GM23338 (cell line): ENCODE measurements at regions not wholly inside any gene's neighbourhood (a gene's known extent, or its start where the extent isn't known, plus 50 kb on each side); places are given as distances from the start of the nearest gene placed in this dataset.

Source experiments
- ATAC-seq: fragments of 200-7000 bp; cut with Tn5 transposase; 3 replicates; pipeline ENCODE4 v1.9.1; 2020
- DNase-seq: peaks from one replicate; pipeline ENCODE4 v3.0.0-alpha.2; 2015; ENCODE audit warnings: low spot score
- H2AFZ ChIP-seq: fragments of 200-600 bp; sonication (generic); 2 replicates; pipeline ENCODE4 v1.8.0; 2016; ENCODE audit warnings: antibody characterized with exemption, mild to moderate bottlenecking, moderate library complexity
- H3F3A ChIP-seq: fragments of 200-600 bp; sonication (generic); replicated peaks from 2 replicates; pipeline ENCODE4 v1.8.0; 2017; ENCODE audit warnings: antibody characterized with exemption, mixed run types, low read depth
- H3K27ac ChIP-seq: fragments of 200-600 bp; sonication (generic); 2 replicates; pipeline ENCODE4 v1.6.1; 2016; ENCODE audit warnings: low read depth
- H3K27me3 ChIP-seq: fragments of 200-600 bp; sonication (generic); 2 replicates; pipeline ENCODE4 v1.8.0; 2016; ENCODE audit warnings: mild to moderate bottlenecking, mixed run types, moderate library complexity; ENCODE audit not compliant: insufficient read depth
- H3K36me3 ChIP-seq: fragments of 200-600 bp; sonication (generic); 2 replicates; pipeline ENCODE4 v1.8.0; 2016; ENCODE audit warnings: mild to moderate bottlenecking; ENCODE audit not compliant: insufficient read depth
- H3K4me1 ChIP-seq: fragments of 200-600 bp; sonication (generic); 2 replicates; pipeline ENCODE4 v1.8.0; 2016; ENCODE audit warnings: mild to moderate bottlenecking, moderate library complexity; ENCODE audit not compliant: insufficient read depth
- H3K4me2 ChIP-seq: fragments of 200-600 bp; sonication (generic); 2 replicates; pipeline ENCODE4 v1.7.1; 2017; ENCODE audit warnings: mixed run types
- H3K4me3 ChIP-seq: fragments of 200-600 bp; sonication (generic); 2 replicates; pipeline ENCODE4 v1.6.1; 2016; ENCODE audit warnings: mixed run types
- H3K79me2 ChIP-seq: fragments of 200-600 bp; sonication (generic); replicated peaks from 2 replicates; pipeline ENCODE4 v1.8.0; 2017; ENCODE audit warnings: mild to moderate bottlenecking; ENCODE audit not compliant: insufficient read depth
- H3K9me2 ChIP-seq: fragments of 200-600 bp; sonication (generic); 2 replicates; pipeline ENCODE4 v1.8.0; 2017; ENCODE audit not compliant: insufficient read depth
- H4K20me1 ChIP-seq: fragments of 200-600 bp; sonication (generic); replicated peaks from 2 replicates; pipeline ENCODE4 v1.8.0; 2017; ENCODE audit warnings: mild to moderate bottlenecking; ENCODE audit not compliant: insufficient read depth
- H3K27ac Mint-ChIP-seq: 2 replicates; pipeline ENCODE4 v1.8.0; 2020; ENCODE audit warnings: inconsistent platforms, mild to moderate bottlenecking, moderate library complexity, mixed read lengths
- H3K27me3 Mint-ChIP-seq: 3 replicates; pipeline ENCODE4 v1.8.0; 2022; ENCODE audit warnings: low read depth, mild to moderate bottlenecking, moderate library complexity, mixed read lengths, inconsistent platforms; ENCODE audit not compliant: insufficient read depth, poor library complexity
- H3K36me3 Mint-ChIP-seq: 3 replicates; pipeline ENCODE4 v1.8.0; 2021; ENCODE audit warnings: low read depth, mild to moderate bottlenecking, inconsistent platforms, moderate library complexity, mixed read lengths
- H3K4me1 Mint-ChIP-seq: 3 replicates; pipeline ENCODE4 v1.8.0; 2020; ENCODE audit warnings: mild to moderate bottlenecking, inconsistent platforms, mixed read lengths
- H3K4me3 Mint-ChIP-seq: 3 replicates; pipeline ENCODE4 v1.8.0; 2021; ENCODE audit warnings: moderate library complexity, mild to moderate bottlenecking, inconsistent platforms, mixed read lengths
- H3K9me3 Mint-ChIP-seq: 3 replicates; pipeline ENCODE4 v1.8.0; 2020; ENCODE audit warnings: moderate library complexity, mild to moderate bottlenecking, inconsistent platforms, mixed read lengths
- CREB1 ChIP-seq: fragments of 250-450 bp; sonication (Bioruptor Pico); IDR thresholded peaks from 2 replicates; pipeline ENCODE4 v1.5.0; 2020; ENCODE audit warnings: low read depth, mild to moderate bottlenecking, moderate library complexity
- POLR2AphosphoS5 ChIP-seq: IDR thresholded peaks from 2 replicates; pipeline ENCODE4 v1.6.1; 2016; ENCODE audit warnings: antibody characterized with exemption, low read depth
- STAT1 ChIP-seq: IDR thresholded peaks from one replicate; pipeline ENCODE4 v1.6.1; 2016; ENCODE audit warnings: antibody characterized with exemption; ENCODE audit not compliant: unreplicated experiment
- ZNF114 ChIP-seq: fragments of 250-450 bp; sonication (Bioruptor Pico); IDR thresholded peaks from 2 replicates; pipeline ENCODE4 v1.5.0; 2020; ENCODE audit warnings: mild to moderate bottlenecking, moderate library complexity
- TF ChIP-seq, protein P1 (sequence below): IDR thresholded peaks from one replicate; pipeline ENCODE4 v1.6.1; 2018; ENCODE audit warnings: antibody characterized with exemption; ENCODE audit not compliant: unreplicated experiment
- TF ChIP-seq, protein P2 (sequence below): IDR thresholded peaks from 2 replicates; pipeline ENCODE4 v1.6.1; 2016; ENCODE audit warnings: antibody characterized with exemption
- TF ChIP-seq, protein P3 (sequence below): fragments of 250-450 bp; sonication (Bioruptor Pico); IDR thresholded peaks from 2 replicates; pipeline ENCODE4 v1.5.0; 2020; ENCODE audit warnings: mild to moderate bottlenecking, moderate library complexity

DNA sequence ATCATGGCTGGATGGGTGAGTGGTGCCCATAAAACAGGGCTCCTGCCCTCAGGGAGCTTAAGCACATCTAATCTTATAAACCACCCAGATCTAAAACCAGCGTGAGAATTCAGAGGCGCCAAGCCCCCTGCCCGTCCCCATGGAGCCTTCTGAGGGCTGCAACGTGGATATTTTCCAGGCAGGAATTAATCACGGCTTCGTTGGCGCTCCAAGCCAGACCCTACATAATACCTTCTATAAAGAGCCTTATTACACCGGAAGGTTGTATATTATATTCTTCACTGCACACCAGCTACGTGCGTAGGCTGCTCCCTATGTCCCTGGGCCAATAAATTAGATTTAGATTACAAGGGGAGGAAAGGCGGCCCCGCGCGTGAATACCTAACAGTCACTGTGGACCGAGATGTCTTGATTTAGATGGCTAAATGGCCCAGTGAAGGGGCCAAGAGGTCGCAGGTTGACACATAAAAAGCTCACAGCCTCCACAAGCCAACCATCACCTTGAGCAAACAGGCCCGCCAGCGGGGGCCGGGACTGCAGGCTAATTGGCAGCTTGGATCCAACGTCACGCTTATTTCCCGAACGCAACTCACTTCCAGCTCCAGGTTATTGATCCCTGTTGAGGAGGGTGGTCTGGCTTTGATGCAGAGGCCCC lies 64.7 kb upstream of the APCDD1L start:
- Histone ChIP-seq H3K9me2 (0 out of 2 replicates have a peak, but pooled peaks cover 3% of the 10 kb centered on the region), H2AFZ (no peak overlapping the region), H3F3A (no peaks in the 10 kb centered on the region), H3K27ac (no peak overlapping the region), H3K4me2 (no peak overlapping the region), H3K4me1 (peaks cover 3% of the 10 kb centered on the region; the same call in 1 of the 2 replicates), H3K79me2 (no peaks in the 10 kb centered on the region), H3K36me3 (no peaks in the 10 kb centered on the region), H3K4me3 (no peak overlapping the region), H4K20me1 (no peaks in the 10 kb centered on the region), H3K27me3 (no peaks in the 10 kb centered on the region)
- Mint-ChIP-seq H3K27ac (no peak overlapping the region), H3K9me3 (peaks cover 9% of the 10 kb centered on the region), H3K4me3 (no peak overlapping the region), H3K27me3 (peaks cover 13% of the 10 kb centered on the region), H3K4me1 (peaks cover 21% of the 10 kb centered on the region), H3K36me3 (peaks cover 3% of the 10 kb centered on the region; the same call in 2 of the 3 replicates)
- ATAC-seq: no peak
- no peak for DNase-seq
- no peak for TF ChIP-seq POLR2AphosphoS5
- TF ChIP-seq CREB1 (CRISPR knock-in tag): no peak
- TF ChIP-seq STAT1: no peak
- TF ChIP-seq, protein P1, sequence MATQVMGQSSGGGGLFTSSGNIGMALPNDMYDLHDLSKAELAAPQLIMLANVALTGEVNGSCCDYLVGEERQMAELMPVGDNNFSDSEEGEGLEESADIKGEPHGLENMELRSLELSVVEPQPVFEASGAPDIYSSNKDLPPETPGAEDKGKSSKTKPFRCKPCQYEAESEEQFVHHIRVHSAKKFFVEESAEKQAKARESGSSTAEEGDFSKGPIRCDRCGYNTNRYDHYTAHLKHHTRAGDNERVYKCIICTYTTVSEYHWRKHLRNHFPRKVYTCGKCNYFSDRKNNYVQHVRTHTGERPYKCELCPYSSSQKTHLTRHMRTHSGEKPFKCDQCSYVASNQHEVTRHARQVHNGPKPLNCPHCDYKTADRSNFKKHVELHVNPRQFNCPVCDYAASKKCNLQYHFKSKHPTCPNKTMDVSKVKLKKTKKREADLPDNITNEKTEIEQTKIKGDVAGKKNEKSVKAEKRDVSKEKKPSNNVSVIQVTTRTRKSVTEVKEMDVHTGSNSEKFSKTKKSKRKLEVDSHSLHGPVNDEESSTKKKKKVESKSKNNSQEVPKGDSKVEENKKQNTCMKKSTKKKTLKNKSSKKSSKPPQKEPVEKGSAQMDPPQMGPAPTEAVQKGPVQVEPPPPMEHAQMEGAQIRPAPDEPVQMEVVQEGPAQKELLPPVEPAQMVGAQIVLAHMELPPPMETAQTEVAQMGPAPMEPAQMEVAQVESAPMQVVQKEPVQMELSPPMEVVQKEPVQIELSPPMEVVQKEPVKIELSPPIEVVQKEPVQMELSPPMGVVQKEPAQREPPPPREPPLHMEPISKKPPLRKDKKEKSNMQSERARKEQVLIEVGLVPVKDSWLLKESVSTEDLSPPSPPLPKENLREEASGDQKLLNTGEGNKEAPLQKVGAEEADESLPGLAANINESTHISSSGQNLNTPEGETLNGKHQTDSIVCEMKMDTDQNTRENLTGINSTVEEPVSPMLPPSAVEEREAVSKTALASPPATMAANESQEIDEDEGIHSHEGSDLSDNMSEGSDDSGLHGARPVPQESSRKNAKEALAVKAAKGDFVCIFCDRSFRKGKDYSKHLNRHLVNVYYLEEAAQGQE: no peak
- TF ChIP-seq, protein P2, sequence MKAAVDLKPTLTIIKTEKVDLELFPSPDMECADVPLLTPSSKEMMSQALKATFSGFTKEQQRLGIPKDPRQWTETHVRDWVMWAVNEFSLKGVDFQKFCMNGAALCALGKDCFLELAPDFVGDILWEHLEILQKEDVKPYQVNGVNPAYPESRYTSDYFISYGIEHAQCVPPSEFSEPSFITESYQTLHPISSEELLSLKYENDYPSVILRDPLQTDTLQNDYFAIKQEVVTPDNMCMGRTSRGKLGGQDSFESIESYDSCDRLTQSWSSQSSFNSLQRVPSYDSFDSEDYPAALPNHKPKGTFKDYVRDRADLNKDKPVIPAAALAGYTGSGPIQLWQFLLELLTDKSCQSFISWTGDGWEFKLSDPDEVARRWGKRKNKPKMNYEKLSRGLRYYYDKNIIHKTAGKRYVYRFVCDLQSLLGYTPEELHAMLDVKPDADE: no peak
- TF ChIP-seq, protein P3, sequence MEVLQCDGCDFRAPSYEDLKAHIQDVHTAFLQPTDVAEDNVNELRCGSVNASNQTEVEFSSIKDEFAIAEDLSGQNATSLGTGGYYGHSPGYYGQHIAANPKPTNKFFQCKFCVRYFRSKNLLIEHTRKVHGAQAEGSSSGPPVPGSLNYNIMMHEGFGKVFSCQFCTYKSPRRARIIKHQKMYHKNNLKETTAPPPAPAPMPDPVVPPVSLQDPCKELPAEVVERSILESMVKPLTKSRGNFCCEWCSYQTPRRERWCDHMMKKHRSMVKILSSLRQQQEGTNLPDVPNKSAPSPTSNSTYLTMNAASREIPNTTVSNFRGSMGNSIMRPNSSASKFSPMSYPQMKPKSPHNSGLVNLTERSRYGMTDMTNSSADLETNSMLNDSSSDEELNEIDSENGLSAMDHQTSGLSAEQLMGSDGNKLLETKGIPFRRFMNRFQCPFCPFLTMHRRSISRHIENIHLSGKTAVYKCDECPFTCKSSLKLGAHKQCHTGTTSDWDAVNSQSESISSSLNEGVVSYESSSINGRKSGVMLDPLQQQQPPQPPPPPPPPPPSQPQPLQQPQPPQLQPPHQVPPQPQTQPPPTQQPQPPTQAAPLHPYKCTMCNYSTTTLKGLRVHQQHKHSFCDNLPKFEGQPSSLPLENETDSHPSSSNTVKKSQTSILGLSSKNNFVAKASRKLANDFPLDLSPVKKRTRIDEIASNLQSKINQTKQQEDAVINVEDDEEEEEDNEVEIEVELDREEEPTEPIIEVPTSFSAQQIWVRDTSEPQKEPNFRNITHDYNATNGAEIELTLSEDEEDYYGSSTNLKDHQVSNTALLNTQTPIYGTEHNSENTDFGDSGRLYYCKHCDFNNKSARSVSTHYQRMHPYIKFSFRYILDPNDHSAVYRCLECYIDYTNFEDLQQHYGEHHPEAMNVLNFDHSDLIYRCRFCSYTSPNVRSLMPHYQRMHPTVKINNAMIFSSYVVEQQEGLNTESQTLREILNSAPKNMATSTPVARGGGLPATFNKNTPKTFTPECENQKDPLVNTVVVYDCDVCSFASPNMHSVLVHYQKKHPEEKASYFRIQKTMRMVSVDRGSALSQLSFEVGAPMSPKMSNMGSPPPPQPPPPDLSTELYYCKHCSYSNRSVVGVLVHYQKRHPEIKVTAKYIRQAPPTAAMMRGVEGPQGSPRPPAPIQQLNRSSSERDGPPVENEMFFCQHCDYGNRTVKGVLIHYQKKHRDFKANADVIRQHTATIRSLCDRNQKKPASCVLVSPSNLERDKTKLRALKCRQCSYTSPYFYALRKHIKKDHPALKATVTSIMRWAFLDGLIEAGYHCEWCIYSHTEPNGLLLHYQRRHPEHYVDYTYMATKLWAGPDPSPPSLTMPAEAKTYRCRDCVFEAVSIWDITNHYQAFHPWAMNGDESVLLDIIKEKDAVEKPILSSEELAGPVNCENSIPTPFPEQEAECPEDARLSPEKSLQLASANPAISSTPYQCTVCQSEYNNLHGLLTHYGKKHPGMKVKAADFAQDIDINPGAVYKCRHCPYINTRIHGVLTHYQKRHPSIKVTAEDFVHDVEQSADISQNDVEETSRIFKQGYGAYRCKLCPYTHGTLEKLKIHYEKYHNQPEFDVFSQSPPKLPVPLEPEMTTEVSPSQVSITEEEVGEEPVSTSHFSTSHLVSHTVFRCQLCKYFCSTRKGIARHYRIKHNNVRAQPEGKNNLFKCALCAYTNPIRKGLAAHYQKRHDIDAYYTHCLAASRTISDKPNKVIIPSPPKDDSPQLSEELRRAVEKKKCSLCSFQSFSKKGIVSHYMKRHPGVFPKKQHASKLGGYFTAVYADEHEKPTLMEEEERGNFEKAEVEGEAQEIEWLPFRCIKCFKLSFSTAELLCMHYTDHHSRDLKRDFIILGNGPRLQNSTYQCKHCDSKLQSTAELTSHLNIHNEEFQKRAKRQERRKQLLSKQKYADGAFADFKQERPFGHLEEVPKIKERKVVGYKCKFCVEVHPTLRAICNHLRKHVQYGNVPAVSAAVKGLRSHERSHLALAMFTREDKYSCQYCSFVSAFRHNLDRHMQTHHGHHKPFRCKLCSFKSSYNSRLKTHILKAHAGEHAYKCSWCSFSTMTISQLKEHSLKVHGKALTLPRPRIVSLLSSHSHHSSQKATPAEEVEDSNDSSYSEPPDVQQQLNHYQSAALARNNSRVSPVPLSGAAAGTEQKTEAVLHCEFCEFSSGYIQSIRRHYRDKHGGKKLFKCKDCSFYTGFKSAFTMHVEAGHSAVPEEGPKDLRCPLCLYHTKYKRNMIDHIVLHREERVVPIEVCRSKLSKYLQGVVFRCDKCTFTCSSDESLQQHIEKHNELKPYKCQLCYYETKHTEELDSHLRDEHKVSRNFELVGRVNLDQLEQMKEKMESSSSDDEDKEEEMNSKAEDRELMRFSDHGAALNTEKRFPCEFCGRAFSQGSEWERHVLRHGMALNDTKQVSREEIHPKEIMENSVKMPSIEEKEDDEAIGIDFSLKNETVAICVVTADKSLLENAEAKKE (CRISPR knock-in tag): no peak
- no peak for TF ChIP-seq ZNF114 (CRISPR knock-in tag)
